ENCODE measurements at regions not wholly inside any gene's neighbourhood (a gene's known extent, or its start where the extent isn't known, plus 50 kb on each side); places are given as distances from the start of the nearest gene placed in this dataset.

DNA sequence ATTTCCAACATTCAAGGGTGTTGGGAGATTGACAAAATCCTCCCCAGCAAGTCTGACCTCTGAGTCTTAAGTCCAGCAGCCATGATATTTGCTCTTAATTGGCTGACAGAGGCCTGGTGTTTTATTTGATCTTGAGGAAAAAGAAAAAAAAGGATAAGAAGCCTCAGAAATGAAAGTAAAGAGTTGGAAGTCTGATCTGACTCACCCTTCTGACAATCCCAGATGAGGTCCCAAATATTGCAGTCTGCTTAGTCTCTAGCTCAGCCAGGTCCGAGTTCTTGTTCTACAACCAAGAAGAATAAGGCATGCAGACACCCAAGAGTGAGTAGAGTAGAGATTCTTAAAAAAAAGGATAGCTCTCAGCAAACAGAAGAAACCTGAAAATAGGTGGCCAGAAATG lies 632.5 kb upstream of the ST8SIA4 start:
- TF ChIP-seq, protein P1, sequence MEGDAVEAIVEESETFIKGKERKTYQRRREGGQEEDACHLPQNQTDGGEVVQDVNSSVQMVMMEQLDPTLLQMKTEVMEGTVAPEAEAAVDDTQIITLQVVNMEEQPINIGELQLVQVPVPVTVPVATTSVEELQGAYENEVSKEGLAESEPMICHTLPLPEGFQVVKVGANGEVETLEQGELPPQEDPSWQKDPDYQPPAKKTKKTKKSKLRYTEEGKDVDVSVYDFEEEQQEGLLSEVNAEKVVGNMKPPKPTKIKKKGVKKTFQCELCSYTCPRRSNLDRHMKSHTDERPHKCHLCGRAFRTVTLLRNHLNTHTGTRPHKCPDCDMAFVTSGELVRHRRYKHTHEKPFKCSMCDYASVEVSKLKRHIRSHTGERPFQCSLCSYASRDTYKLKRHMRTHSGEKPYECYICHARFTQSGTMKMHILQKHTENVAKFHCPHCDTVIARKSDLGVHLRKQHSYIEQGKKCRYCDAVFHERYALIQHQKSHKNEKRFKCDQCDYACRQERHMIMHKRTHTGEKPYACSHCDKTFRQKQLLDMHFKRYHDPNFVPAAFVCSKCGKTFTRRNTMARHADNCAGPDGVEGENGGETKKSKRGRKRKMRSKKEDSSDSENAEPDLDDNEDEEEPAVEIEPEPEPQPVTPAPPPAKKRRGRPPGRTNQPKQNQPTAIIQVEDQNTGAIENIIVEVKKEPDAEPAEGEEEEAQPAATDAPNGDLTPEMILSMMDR (IDR thresholded peaks at IDR 0.05; ENCODE audit: low read depth, low read length, poor library complexity, severe bottlenecking): no peak
- no peak for TF ChIP-seq EZH2phosphoT487 (IDR thresholded peaks at IDR 0.05; ENCODE audit: borderline replicate concordance, low read length)

Data from DOHH2 (cell line).